GM19324 (cell line): ENCODE measurements at regions not wholly inside any gene's neighbourhood (a gene's known extent, or its start where the extent isn't known, plus 50 kb on each side); places are given as distances from the start of the nearest gene placed in this dataset.

Experiments
- ATAC-seq: cut with Tn5 transposase; IDR thresholded peaks from one replicate; pipeline ENCODE4 v1.9.1; 2021; ENCODE audit warnings: mild to moderate bottlenecking, moderate library complexity; ENCODE audit not compliant: unreplicated experiment, low FRiP score

- ATAC-seq = no peak
These were observed 89.5 kb upstream of the TRPC3 start for GRCh38 chr4:122041312-122041711.

DNA sequence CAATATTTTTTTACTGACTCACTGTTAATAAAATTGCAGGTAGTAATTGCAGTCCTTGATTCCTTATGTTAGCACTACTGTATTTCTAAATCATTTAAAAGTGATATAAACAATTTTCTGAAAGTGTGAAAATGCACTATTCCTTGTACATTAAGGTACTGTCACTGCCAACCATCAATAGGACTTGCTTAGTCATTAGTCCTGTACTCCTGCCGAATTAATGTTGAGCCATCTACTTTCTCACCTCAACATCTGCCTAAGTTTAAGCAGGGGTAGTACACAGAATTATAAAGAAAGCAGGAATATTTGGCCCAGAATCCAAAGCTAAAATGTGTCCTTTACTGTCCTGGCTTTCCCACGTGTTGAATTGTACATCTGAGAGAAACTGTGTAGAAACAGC is 87.0 kb upstream of the TRPC3 start:
- ATAC-seq = no peak

- ATAC-seq = no peak
These were observed 82.8 kb upstream of the TRPC3 start for GRCh38 chr4:122034619-122035018.

GRCh38 chr4:122027203-122027602 is 75.3 kb upstream of the TRPC3 start:
- ATAC-seq = no peak

GRCh38 chr4:122017296-122017695 is 65.4 kb upstream of the TRPC3 start:
- ATAC-seq = no peak

DNA sequence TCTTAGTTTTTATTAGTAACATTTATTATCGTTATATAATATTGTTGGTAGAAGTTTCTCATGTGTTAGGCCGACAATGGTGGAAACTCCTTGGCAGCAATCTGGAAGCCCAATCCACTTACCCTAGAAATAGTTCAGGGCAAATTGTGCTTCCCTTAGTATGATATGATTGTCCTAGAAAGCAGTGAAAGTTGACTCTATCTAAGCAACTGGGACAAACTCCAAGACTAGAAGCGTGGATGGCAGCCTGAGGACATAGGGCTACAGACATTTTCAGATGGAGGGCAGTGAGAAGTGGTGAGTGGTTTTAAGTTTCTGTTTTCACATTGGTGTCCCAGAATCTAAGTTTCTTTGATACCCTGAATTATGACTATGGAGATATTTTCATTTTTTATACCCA is 63.3 kb upstream of the TRPC3 start:
- ATAC-seq = no peak

GRCh38 chr4:122012735-122013134 is 60.9 kb upstream of the TRPC3 start:
- no peak for ATAC-seq

DNA sequence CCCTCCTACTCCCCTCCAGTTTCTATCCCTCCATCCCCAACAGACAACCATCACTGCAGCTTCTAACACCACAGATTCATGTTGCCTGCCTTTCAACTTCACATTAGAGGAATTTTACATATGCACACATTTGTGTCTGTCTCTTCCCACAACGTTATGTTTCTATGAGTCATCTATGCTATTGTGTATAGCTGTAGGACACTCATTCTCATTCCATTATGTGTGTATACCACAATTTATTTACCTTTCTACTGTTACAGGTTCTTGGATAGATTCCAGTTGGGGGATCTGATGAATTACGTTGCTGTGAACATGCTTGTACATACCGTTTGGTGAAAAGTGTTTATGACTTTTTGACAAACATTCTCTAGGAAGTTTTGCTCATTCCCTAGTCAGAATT is 58.8 kb upstream of the TRPC3 start:
- no peak for ATAC-seq

DNA sequence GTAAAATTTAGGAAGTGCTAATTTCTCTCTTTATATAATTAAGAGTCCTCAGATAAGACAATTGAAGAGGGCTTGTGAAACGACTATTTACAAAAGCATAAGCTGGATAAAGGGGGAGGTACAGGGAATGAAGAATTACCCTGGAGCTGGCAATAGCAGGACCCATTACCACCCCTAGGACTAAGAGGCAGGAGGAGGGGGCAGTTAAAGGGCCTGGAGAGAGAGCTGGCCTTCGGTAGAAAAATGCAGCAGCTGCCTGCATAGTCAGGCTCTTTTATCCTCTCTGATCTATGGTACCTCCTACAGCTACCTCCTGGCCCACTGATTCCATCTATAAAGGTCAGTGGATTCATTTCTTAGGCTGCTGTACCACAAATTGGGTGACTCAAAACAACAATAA is 57.7 kb upstream of the TRPC3 start:
- ATAC-seq = no peak

- ATAC-seq = no peak
These were observed 55.2 kb upstream of the TRPC3 start for GRCh38 chr4:122007016-122007415.

DNA sequence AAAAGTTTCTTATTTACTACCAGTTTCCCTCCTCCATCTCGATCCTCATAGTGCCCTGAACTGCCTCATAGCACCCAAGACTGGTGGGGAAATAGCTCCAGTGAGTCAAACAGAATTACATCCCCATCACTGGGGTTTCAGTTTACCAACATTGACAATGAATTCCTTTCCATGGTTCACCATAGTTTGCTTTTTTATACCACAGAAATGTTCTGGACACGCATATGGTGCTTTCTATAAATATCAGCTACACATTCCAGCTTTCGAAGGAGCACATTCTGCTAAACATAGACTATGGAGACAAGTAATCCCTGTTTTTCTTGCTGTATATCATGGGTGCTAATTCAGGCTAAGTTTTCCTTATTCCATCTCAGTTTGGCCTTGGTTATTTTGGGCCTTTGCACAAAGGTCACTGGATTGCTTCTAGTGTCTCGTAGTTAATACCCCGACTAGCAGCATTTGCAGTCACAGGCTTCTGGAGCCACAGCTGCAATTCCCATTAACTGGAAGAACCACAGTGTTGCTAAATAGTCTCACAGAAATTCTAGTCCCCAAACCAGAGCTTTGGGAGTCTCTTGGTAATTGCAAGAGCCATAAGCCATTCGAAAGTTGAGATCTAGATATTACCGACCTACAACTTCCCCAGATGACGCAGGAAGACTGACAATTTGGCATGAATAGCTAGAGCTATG is 53.4 kb upstream of the TRPC3 start:
- ATAC-seq = no peak

GRCh38 chr4:122003335-122003734 is 51.5 kb upstream of the TRPC3 start:
- peak; percentile 83 for ATAC-seq
